SK-N-MC (cell line): ENCODE measurements at regions not wholly inside any gene's neighbourhood (a gene's known extent, or its start where the extent isn't known, plus 50 kb on each side); places are given as distances from the start of the nearest gene placed in this dataset.
"Not testable (repeated sequence)": the region's sequence is repeated elsewhere in the genome, so short reads cannot be mapped to it uniquely, and the experiment has no call there.

Experiments used
- DNase-seq: peaks from one replicate; pipeline ENCODE4 v3.0.0-alpha.2; 2011; ENCODE audit warnings: low read depth, low spot score
- H3K27ac ChIP-seq: fragments of 200-600 bp; sonication (generic); 2 replicates; pipeline ENCODE4 v1.5.1; 2016; ENCODE audit warnings: mixed run types
- H3K36me3 ChIP-seq: fragments of 200-600 bp; sonication (generic); 2 replicates; pipeline ENCODE4 v1.6.1; 2017; ENCODE audit warnings: antibody characterized with exemption, low read length, mixed read lengths; ENCODE audit not compliant: insufficient read depth
- H3K4me3 ChIP-seq: fragments of 200-600 bp; sonication (generic); 2 replicates; pipeline ENCODE4 v1.5.1; 2016
- H3K9ac ChIP-seq: fragments of 200-600 bp; sonication (generic); 2 replicates; pipeline ENCODE4 v1.8.0; 2017; ENCODE audit warnings: mixed run types, mixed read lengths; ENCODE audit not compliant: insufficient read length
- H3K9me3 ChIP-seq: fragments of 200-600 bp; sonication (generic); 2 replicates; pipeline ENCODE4 v1.6.1; 2017; ENCODE audit warnings: low read depth, mild to moderate bottlenecking, antibody characterized with exemption, low read length, moderate library complexity, mixed read lengths
- EZH2 ChIP-seq: fragments of 200-600 bp; sonication (generic); IDR thresholded peaks from one replicate; pipeline ENCODE4 v1.6.1; 2017; ENCODE audit warnings: antibody characterized with exemption
- FOXP2 ChIP-seq: optimal IDR thresholded peaks from 2 replicates; pipeline ENCODE3; 2011; ENCODE audit warnings: mild to moderate bottlenecking, moderate library complexity; ENCODE audit not compliant: insufficient read depth; ENCODE audit errors: extremely low read length, control extremely low read depth
- POLR2AphosphoS5 ChIP-seq: IDR thresholded peaks from 2 replicates; pipeline ENCODE4 v1.6.1; 2012; ENCODE audit warnings: mild to moderate bottlenecking, low read depth, low read length, borderline replicate concordance

DNA sequence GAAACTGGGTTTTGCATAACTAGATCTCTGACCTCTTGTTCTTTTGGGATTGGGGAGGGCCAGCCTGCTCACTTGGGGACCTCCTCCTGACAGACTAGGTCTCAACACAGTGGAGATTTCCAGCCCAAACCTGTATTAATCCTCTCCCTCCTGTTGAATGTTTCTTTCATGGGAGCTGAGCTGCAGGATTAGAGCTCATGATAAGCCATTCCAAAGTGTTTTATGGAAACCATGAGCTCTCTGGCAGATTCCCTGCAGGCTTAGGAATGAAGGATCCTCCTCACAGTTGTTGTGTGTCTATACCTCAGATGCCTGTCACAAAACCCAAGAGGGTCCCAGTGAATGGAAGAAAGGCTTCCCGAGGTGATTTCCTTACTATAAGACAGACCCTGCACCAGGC, 248.4 kb upstream of the B3GAT1 start:
- TF ChIP-seq EZH2 (no peak), FOXP2 (no peak), POLR2AphosphoS5 (no peak)
- Histone ChIP-seq H3K27ac (no peak overlapping the region), H3K9me3 (no peaks in the 10 kb centered on the region), H3K9ac (no peak overlapping the region), H3K36me3 (no peaks in the 10 kb centered on the region), H3K4me3 (no peak overlapping the region)
- DNase-seq, result no peak

GRCh38 chr11:134659882-134660281, 247.8 kb upstream of the B3GAT1 start:
- H3K27ac ChIP-seq, result no peak overlapping the region
- no peak overlapping the region for H3K4me3 ChIP-seq
- DNase-seq, result no peak
- no peaks in the 10 kb centered on the region for H3K36me3 ChIP-seq
- TF ChIP-seq EZH2 (no peak), POLR2AphosphoS5 (no peak), FOXP2 (no peak)
- H3K9me3 ChIP-seq, result no peaks in the 10 kb centered on the region
- H3K9ac ChIP-seq, result no peak overlapping the region

GRCh38 chr11:134658481-134659225, 246.6 kb upstream of the B3GAT1 start:
- DNase-seq, result no peak
- Histone ChIP-seq H3K4me3 (no peak overlapping the region), H3K36me3 (no peaks in the 10 kb centered on the region), H3K9ac (no peak overlapping the region), H3K9me3 (no peaks in the 10 kb centered on the region), H3K27ac (no peak overlapping the region)
- no peak for TF ChIP-seq EZH2
- TF ChIP-seq POLR2AphosphoS5, result no peak
- TF ChIP-seq FOXP2, result no peak

- H3K36me3 ChIP-seq, result no peaks in the 10 kb centered on the region
- H3K27ac ChIP-seq, result no peak overlapping the region
- no peaks in the 10 kb centered on the region for H3K9me3 ChIP-seq
- TF ChIP-seq FOXP2, result no peak
- TF ChIP-seq POLR2AphosphoS5, result no peak
- TF ChIP-seq EZH2, result no peak
- H3K9ac ChIP-seq, result no peak overlapping the region
- H3K4me3 ChIP-seq, result no peak overlapping the region
- DNase-seq, result no peak
Observed at GRCh38 chr11:134657631-134658030, 245.6 kb upstream of the B3GAT1 start.

- Histone ChIP-seq H3K36me3 (no peaks in the 10 kb centered on the region), H3K9me3 (no peaks in the 10 kb centered on the region), H3K27ac (no peak overlapping the region), H3K9ac (no peak overlapping the region), H3K4me3 (no peak overlapping the region)
- TF ChIP-seq EZH2, result no peak
- TF ChIP-seq POLR2AphosphoS5, result no peak
- TF ChIP-seq FOXP2, result no peak
- no peak for DNase-seq
Observed at GRCh38 chr11:134656861-134657540, 245.0 kb upstream of the B3GAT1 start.

DNA sequence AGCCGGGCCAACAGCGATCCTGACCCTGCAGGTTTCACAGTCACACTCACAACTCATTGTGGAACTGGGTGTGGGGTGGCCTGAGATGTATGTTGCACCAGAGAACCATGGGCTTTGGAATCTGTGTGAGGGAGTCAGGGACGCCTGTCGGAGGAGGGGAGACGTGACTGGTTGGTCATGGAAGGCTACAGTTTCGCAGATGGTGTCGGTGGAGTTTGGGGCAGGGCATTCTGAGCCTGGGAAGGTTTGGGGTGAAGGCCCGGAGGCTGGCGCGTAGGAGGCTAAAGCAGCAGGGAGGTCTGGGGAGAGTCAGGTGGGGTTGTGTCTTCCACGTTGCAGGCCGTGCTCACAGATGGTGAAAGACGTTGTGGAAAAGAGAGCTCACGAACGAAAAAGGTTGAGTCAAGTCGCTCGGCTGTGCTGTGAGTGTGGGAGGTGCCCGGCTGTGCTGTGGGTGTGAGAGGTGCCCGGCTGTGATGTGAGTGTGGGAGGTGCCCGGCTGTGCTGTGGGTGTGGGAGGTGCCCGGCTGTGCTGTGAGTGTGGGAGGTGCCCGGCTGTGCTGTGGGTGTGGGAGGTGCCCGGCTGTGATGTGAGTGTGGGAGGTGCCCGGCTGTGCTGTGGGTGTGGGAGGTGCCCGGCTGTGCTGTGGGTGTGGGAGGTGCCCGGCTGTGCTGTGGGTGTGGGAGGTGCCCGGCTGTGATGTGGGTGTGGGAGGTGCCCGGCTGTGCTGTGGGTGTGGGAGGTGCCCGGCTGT, 244.2 kb upstream of the B3GAT1 start:
- not testable (repeated sequence) for H3K4me3 ChIP-seq, H3K9me3 ChIP-seq, DNase-seq, H3K27ac ChIP-seq, H3K9ac ChIP-seq, H3K36me3 ChIP-seq

DNA sequence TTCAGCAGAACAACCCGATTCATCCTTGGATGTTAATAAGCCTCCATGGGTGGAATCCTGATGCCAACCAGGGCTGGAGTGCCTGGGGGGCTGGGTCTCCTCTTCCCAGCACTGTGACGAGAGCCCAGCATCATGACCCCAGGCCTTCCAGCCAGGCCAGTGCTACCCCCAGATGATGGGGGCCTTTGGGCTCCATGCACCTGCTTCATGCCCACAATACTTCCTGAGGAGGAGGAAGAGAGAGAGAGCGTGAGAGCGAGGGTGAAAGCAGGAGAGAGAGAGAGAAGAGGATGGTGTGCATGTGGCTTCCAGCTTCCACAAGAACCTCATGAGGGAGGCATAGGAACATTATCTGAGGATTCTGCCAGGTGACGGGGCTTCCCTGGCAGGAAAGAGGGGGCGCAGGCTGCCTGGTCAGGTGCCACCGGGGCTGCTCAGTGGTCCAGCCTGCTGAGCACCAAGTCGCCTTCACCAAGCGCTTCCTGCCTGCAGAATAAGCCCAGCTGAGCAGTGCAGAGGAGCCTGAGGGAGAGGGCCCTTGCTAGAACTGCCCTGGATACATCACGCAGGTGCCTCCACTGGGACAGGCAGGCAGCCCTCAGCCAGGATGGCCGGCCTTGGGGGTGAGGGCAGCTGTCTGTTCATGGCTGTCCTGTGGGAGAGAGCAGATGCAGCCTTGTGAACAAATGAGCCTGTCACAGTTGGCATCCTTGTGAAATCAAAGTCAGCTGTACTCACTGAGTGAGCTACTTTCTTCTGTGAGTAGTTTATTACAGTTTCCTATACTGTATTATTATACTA, 243.3 kb upstream of the B3GAT1 start:
- no peaks in the 10 kb centered on the region for H3K9me3 ChIP-seq
- H3K27ac ChIP-seq, result no peak overlapping the region
- TF ChIP-seq POLR2AphosphoS5 (no peak), FOXP2 (no peak), EZH2 (no peak)
- no peak for DNase-seq
- H3K4me3 ChIP-seq, result no peak overlapping the region
- H3K36me3 ChIP-seq, result no peaks in the 10 kb centered on the region
- H3K9ac ChIP-seq, result no peak overlapping the region

- H3K9ac ChIP-seq, result no peak overlapping the region
- H3K4me3 ChIP-seq, result no peak overlapping the region
- H3K36me3 ChIP-seq, result no peaks in the 10 kb centered on the region
- H3K9me3 ChIP-seq, result no peaks in the 10 kb centered on the region
- no peak for TF ChIP-seq EZH2
- TF ChIP-seq FOXP2, result no peak
- TF ChIP-seq POLR2AphosphoS5, result no peak
- no peak for DNase-seq
- no peak overlapping the region for H3K27ac ChIP-seq
Observed at GRCh38 chr11:134654161-134654915, 242.3 kb upstream of the B3GAT1 start.
